GM20000 (cell line): ENCODE measurements at regions not wholly inside any gene's neighbourhood (a gene's known extent, or its start where the extent isn't known, plus 50 kb on each side); places are given as distances from the start of the nearest gene placed in this dataset.
"Not testable (repeated sequence)": the region's sequence is repeated elsewhere in the genome, so short reads cannot be mapped to it uniquely, and the experiment has no call there.

Experiments
- DNase-seq: peaks from one replicate; pipeline ENCODE4 v3.0.0; 2012; ENCODE audit warnings: low spot score
- CTCF ChIP-seq: IDR thresholded peaks from 2 replicates; pipeline ENCODE4 v1.5.1; 2012; ENCODE audit warnings: mild to moderate bottlenecking, control low read depth; ENCODE audit errors: extremely low read depth, missing control alignments

GRCh38 chr2:6181525-6181924 lies 489.3 kb downstream of the SOX11 start:
- no peak for TF ChIP-seq CTCF
- no peak for DNase-seq

DNA sequence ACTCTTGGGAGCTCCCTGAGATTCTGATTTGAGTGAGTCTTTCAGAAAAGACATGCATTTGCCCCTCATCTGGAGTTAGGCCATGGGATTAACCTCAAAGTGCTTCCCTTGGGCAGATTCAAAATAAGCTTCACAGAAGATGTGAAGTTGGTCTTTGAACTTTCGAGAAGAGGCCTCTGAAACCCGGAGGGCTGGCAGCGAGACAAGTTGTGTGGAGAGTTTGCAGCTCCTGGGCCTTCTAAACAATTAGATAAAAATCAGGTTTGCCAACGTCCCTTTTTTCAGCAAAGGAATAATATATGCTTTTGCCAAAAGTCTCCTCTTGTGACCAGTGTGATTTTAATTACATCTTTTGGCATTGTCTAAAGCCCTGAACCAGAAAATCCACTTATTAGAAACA lies 489.7 kb downstream of the SOX11 start:
- no peak for DNase-seq
- no peak for TF ChIP-seq CTCF

- no peak for TF ChIP-seq CTCF
- no peak for DNase-seq
These were observed 491.0 kb downstream of the SOX11 start for GRCh38 chr2:6183226-6183625.

GRCh38 chr2:6184532-6185292 lies 492.5 kb downstream of the SOX11 start:
- no peak for TF ChIP-seq CTCF
- DNase-seq: no peak

DNA sequence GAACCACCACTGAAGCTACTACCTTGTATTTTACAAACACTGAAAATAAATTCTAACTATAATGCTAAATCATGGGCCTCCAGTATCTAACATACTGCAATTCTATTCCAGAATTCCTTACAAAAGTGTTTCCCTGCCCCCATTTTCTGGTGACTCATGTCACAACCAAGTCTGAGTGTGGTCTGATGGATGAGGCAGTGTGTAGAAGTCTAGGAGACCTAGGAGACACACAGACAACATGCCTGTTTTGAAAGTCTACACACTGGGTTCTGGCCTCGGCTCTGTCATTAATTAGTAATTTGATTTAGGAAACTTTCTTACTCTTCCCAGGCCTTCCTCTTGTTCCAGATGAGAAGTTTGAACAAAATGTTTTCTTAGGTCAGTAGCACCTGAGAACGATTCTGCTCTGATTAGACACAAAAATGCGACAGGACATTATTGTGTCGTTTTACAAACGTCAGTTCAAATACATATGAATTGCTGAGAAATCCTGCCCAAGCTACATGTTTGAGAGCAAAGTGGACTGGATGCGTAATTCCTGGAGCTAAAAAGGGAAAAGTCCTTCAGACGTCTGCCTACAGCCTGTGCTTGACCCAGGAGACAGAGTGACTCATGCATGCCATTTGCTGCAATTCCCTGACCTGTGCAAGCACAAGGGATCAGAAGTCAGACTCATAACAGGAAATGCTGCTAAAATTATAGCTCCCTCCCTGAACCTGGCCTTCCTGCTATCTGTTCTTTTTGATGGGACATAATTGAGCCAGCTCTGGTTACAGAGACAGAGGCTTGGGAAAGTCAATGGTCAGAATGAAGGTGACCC lies 494.4 kb downstream of the SOX11 start:
- no peak for DNase-seq
- no peak for TF ChIP-seq CTCF

DNA sequence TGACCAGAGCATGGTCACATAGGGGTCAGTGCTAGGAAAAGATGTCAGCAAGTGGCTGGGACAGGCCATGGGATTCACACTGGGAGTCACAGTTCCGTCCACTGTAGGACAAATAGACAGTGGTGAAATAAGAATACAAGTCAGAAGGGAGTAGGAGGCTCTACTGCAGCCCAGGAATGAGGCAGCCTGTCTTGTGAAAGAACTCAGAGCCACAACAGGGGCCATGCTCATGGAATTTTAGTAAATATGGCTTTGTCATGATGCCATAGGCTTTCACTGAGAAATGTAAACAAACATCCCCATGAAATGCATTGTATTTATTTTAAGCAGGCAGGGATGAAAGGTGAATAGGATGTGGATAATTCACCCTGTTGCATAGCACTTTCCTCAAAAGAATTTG lies 504.3 kb downstream of the SOX11 start:
- DNase-seq: no peak
- TF ChIP-seq CTCF: no peak

GRCh38 chr2:6198370-6198919 lies 506.3 kb downstream of the SOX11 start:
- DNase-seq: not testable (repeated sequence)
